ENCODE measurements at regions not wholly inside any gene's neighbourhood (a gene's known extent, or its start where the extent isn't known, plus 50 kb on each side); places are given as distances from the start of the nearest gene placed in this dataset.
"Not testable (repeated sequence)": the region's sequence is repeated elsewhere in the genome, so short reads cannot be mapped to it uniquely, and the experiment has no call there.

GRCh38 chr1:99361406-99361805 lies 97.1 kb downstream of the PLPPR4 start:
- no peak for DNase-seq

GRCh38 chr1:99363531-99363930 lies 99.2 kb downstream of the PLPPR4 start:
- no peak for DNase-seq

GRCh38 chr1:99365141-99365540 lies 100.8 kb downstream of the PLPPR4 start:
- DNase-seq = no peak

GRCh38 chr1:99365545-99365944 lies 101.3 kb downstream of the PLPPR4 start:
- no peak for DNase-seq

GRCh38 chr1:99369154-99369553 lies 104.9 kb downstream of the PLPPR4 start:
- no peak for DNase-seq

DNA sequence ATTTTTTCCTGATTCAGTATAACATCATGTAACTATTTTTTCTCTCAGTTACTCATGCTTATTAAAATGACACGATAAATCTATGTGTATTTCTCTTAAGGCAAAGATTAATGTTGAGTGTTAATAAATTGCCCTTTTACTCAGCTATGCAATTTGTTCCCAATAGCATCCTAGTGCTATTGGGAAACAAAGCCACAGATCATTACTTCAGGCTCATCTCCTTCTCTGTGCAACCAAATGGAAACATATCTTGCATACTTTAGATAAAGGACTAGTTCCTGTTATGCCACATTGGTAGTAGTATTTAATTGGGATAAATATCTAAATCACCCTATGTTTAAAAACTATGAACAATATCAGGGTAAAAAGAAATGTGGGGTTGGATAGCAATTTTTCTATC lies 106.2 kb downstream of the PLPPR4 start:
- DNase-seq = no peak

DNA sequence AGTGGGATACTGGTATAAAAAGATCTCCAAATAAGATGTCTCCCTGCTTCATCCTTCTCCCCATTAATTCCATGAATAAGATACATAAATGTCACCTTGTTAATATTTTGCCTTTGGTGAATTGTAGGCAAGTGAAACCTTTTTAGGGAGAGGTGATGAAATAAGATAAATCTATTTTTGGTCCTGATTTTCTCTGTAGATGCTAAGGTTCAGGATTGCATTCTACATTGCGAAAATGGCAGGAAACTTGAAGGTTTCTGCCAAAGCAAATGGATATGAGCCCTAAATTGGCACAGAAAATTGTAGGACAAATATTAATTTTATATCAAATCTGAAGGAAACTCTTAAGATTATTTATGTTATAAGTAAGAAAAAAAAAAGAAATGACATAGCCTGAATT lies 107.1 kb downstream of the PLPPR4 start:
- no peak for DNase-seq

DNA sequence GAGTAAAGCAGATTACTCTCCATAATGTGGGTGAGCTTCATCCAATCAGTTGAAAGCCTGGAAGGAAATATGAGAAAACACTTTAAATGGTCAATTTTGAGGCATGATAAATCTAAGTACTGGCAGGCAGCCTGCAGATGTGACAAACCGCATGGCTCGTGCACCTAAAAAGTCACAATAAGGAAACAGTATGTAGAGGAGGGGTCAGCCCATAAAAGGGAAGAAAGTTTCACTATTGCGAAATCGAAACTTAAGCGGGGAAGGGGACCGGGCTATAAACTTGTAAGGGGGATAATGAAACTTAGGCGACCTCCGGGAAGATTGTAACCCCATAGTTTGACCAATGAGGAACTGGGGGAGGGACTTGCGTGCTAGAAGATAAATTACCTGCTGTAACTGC lies 109.8 kb downstream of the PLPPR4 start:
- no peak for DNase-seq

GRCh38 chr1:99374693-99375092 lies 110.4 kb downstream of the PLPPR4 start:
- not testable (repeated sequence) for DNase-seq

GRCh38 chr1:99384021-99384420 lies 119.7 kb downstream of the PLPPR4 start:
- DNase-seq = no peak

- DNase-seq = no peak
These were observed 121.6 kb downstream of the PLPPR4 start for GRCh38 chr1:99385852-99386251.

DNA sequence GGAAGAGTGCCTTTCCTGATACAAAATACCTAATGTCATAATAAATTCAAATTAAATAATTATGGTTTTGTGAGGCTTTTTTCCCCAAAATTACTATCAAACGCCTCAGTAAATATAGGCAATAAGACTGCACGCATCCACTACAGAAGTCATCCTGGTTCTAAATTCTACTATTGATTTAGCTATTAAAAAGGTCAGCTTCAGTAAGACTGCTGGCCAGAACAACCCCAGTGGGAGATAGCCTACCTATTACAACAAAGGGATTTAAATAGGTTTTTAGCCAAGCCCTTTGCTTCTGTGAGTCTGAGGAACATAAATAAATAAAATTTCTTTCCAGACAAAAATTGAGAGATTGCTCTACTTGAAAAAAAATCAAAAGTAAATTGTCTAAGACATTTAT lies 132.1 kb downstream of the PLPPR4 start:
- no peak for DNase-seq

DNA sequence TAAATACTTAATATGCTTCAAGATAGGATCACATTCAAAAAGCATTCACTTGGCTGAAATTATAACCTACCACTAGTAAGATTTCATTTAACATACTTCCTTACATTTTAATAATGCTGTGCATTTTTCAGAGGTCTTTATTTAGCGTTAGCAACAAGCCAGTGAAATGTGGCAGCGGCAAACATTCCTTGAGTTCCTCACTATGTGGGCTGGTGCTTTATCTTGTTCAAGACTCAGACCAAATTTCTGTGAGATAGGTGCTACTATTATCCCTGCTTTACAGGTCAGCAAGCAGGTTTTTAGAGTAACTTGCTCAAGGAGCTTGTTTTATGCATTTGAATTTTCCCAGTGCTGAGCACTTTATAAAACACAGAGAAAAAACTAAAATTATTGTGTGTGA lies 132.7 kb downstream of the PLPPR4 start:
- no peak for DNase-seq

- DNase-seq = no peak
These were observed 133.6 kb downstream of the PLPPR4 start for GRCh38 chr1:99397863-99398262.

DNA sequence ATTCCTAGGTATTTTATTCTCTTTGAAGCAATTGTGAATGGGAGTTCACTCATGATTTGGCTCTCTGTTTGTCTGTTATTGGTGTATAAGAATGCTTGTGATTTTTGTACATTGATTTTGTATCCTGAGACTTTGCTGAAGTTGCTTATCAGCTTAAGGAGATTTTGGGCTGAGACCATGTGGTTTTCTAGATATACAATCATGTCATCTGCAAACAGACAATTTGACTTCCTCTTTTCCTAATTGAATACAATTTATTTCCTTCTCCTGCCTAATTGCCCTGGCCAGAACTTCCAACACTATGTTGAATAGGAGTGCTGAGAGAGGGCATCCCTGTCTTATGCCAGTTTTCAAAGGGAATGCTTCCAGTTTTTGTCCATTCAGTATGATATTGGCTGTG lies 137.3 kb downstream of the PLPPR4 start:
- not testable (repeated sequence) for DNase-seq

- DNase-seq = not testable (repeated sequence)
These were observed 140.1 kb downstream of the PLPPR4 start for GRCh38 chr1:99404399-99404798.

GRCh38 chr1:99405325-99405724 lies 141.0 kb downstream of the PLPPR4 start:
- DNase-seq = not testable (repeated sequence)

DNA sequence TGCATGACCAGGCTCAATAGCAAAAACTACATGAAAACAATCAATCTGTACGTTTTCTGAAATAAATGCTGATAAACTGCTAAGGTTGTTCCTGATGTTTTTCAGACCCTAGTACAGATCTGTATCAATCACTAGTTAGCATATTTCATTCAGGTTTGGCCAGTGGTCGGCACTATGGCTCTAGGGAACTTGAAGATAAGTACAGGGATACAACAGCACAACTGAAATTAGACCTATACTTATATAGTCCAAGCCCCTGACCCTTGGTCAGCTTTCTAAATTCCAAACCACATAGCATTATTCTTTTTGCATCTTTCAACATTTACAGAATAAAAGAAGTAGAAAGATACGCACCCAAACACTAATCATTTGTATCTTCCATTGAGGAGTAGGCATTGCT lies 142.7 kb downstream of the PLPPR4 start:
- no peak for DNase-seq

DNA sequence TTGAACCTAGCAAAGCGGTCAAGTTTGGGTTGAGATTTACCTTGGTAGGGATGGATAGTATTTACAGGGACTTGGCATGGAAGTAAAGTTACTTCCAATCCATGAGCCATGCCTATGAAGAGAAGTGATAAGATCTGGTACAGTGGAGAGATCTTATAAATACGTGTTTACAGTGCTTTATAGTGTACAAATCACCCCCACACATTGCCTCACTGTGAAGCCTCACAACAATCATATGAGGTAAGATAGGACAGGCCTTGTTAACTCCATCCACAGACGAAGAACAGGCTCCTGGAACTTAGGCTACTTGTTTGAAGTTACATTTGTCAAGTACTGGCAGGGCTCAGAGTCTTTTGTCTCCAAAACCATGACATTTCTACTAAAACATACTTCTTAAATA lies 159.8 kb downstream of the PLPPR4 start:
- DNase-seq = no peak

DNA sequence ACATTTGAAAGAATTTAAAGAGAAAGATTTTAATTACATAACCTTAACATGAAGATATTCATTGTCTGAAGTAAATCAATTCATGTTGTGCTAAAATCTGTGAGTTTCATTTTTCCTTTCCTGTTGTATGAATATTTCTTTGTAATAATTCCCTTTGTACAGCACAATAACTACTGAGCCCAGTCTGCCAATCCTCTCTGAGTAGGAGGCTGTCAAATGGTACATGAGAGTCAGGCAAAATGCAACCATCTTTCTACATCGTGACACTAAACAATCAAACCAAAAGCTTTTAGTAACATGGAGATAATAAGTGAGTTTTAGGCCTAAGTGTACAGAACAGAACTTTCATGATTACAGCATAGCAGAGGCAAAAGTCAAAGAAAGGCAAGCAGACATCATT lies 165.5 kb downstream of the PLPPR4 start:
- DNase-seq = no peak

DNA sequence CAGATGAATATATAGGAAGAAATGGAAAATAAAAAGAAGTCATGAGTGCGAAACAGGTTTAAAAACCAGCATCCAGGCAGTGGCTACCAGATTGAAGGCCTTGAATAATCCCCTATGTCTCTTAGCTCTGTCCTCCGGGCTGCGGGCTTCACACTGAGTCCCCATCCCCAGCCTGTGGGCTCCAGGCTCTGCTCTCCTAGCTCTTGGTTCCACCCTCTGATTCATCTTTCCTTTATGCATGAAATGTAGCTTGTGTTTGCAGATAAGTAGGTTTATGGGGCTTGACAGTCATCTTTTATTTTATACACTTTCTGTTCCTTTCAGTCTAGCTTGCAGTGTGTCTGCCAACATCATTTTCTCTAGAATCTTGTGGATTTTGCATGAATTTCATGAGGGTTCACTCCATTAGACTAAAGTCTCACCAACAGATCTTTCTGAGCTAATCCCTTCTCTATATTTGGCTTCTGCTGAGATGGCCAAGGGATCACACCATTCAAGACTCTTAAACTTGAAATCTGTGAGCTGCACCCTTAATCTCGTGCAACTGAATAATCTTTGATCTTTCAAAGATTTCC lies 174.5 kb downstream of the PLPPR4 start:
- no peak for DNase-seq

DNA sequence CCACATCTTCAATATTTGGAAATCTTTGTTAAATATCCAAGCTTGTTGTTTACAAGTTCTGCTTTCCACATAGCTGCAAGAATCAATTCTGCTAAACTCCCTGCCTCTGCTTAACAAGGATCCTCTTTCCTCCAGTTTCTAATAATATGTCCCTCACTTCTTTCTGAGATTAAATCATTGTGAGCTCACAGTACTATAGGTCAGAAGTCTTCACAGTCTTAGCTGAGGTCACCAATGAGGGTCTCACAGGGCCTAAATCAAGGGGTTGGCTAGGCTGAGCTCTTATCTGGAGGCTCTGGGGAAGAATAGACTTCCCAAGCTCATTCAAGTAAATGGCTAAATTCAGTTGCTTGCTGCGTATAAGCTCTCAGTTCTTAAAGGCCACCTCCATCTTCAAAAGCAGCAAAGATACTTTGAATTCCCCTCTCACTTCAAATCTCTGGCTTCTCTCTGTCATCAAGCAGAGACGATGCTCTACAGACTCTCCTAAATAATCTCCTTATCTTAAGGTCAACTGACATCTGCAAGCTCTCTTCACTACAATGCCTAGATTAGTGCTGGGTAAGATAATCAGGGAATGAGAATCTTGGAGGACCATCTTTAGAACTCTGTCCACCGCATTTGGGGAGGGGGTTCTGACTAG lies 175.3 kb downstream of the PLPPR4 start:
- DNase-seq = no peak

- DNase-seq = no peak
These were observed 177.2 kb downstream of the PLPPR4 start for GRCh38 chr1:99441299-99442095.

DNA sequence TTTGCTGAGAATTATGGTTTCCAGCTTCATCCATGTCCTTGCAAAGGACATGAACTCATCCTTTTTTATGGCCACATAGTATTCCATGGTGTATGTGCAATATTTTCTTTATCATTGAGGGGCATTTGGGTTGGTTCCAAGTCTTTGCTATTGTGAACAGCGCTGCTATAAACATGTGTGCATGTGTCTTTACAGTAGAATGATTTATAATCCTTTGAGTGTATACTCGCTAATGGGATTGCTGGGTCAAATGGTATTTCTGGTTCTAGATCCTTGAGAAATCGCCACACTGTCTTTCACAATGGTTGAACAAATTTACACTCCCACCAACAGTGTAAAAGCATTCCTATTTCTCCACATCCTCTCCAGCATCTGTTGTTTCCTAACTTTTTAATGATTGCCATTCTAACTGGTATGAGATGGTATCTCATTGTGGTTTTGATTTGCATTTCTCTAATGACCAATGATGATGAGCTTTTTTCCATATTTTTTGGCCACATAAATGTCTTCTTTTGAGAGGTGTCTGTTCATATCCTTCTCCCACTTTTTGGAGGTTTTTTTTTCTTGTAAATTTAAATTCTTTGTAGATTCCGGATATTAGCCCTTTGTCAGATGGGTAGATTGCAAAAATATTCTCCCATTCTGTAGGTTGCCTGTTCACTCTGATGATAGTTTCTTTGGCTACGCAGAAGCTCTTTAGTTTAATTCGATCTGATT lies 180.1 kb downstream of the PLPPR4 start:
- DNase-seq = not testable (repeated sequence)
